ENCODE measurements at regions not wholly inside any gene's neighbourhood (a gene's known extent, or its start where the extent isn't known, plus 50 kb on each side); places are given as distances from the start of the nearest gene placed in this dataset.
"Not testable (repeated sequence)": the region's sequence is repeated elsewhere in the genome, so short reads cannot be mapped to it uniquely, and the experiment has no call there.

GRCh38 chr1:116185161-116185701 is 74.0 kb downstream of the MAB21L3 start:
- DNase-seq = no peak

GRCh38 chr1:116189481-116189880 is 78.3 kb downstream of the MAB21L3 start:
- DNase-seq = no peak

- no peak for DNase-seq
Observed at GRCh38 chr1:116191294-116191693, 80.1 kb downstream of the MAB21L3 start.

DNA sequence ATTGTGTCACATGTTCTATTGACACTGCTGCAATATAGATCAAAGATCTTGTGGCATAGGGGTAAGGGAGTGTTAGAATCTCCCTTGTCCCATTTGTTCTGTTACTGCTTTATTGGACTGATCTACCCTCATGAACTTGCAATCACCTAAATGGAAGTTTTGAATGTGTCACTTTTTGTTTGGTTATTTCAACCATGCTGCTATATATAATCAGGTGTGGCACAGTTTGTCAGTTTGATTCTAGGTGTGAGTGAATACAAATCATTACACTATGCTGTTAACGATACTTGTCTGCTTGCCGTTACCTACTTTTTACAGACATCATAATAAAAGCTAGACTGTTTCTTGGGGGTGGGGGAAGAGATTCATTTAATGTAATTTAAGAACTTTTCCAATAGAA is 82.6 kb downstream of the MAB21L3 start:
- DNase-seq = no peak

DNA sequence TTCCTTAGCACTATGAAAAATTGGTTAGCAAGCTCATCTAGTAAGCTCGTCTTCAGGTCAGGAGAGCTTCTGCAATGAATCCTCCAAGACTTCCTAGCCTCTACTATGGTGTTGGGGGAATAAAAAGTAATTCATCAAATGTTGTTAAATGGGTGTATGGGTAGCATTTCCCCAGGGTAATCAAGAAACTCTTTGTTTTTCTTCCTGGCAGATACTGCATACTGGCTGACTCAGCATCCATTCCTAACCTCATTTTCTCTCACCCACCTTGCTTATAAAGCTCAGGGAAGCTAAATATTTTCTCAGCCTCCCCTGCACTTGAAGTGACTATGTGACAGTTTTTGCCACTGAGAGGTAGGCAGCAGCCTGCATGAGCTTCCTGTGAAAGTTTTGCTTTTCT is 83.4 kb downstream of the MAB21L3 start:
- no peak for DNase-seq

DNA sequence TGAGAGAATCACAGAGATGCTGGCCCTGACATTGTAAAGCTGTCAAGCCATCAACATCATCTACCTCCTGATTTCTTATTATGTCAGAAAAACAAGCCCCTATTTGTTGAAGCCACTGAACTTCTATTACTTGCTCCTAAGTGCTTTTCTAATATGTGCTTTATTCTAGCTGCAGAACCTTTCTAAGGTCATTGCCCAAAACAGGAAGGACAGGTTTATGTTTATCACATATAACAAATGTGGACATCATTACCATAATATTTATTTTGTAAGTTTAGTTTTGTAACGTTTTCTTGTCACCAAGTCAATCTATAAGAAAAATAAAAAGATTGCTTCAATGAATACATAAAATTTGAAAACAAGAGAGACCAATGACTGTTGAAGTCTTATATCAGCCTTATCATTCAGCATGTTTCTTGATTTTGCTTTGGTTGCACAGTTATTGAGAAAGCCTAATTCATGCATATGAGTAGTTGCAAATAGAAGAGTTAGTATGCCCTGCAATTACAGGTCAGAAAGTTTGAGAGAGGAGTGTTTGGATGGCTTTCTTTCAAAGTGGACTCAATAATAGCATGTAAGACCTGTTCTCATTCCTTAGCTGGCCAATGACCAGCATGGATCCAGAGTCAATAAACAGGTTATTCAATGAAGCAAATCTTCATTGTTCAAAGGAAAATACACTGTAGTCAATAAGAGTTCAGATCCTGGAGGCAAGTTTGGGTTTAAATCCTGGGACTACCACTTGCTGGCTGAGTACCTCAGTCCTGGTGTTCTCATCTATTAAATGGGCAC is 84.1 kb downstream of the MAB21L3 start:
- DNase-seq = peak in 1 of 3 experiments; percentile 42

GRCh38 chr1:116200343-116200742 is 89.1 kb downstream of the MAB21L3 start:
- not testable (repeated sequence) for DNase-seq

DNA sequence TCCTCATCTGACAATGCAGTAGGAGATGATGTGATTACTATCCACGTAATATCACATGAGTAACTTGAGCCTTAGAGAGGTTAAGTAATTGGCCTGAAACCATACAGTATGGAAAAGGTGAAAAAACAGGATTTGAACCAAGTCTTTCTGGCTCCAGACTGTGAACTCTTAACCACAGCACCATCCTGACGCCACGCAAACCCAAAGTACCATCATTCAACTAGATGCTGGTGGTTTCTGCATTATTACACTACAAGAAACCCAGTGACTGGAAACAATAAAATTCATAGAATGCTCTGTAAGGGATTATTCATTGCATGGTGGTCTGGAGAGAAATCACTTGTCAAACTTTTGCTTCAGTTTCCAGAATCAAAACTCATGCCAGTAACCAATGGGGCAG is 90.7 kb downstream of the MAB21L3 start:
- DNase-seq = no peak

GRCh38 chr1:116203181-116203723 is 92.1 kb downstream of the MAB21L3 start:
- DNase-seq = no peak

DNA sequence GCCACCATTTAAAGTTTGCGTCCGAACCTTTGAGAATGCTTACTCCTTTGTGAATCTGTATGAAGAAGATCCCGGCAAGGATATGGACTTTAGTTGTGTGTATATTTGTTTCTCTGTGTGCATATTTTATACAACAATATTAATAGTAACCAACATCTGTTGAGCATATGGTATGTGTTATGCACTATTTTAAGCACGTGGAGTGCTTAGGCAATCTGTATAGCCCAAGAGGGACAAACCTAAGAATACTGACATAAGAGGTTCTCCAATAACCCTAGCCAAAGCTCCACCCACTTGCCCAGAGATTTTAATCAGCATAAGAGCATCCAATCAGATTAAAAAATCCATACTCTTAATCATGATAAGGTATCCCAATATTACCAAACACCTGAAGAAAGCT is 92.7 kb downstream of the MAB21L3 start:
- no peak for DNase-seq

- DNase-seq = no peak
Observed at GRCh38 chr1:116205941-116206679, 94.9 kb downstream of the MAB21L3 start.

GRCh38 chr1:116207126-116207735 is 96.0 kb downstream of the MAB21L3 start:
- DNase-seq = no peak

GRCh38 chr1:116208136-116208535 is 96.9 kb downstream of the MAB21L3 start:
- no peak for DNase-seq

DNA sequence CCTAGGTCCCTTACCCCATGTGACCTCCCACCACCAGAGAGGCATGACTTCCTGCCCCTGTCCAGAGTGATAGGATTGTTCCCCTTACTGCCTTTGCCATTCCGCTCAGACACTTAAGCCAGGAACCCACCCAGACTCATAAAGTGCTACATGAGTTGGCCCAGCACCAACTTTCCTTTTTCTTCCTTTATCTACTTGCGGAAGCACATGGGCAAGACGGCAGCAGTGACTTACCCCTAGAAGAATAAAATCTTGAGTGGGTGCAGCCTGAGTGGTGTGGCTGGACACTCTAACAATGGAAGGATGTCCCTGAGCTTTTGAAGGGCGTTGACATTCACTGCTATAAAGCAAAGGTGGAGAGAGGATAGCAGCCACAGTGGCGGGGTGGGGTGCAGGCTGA is 100.1 kb downstream of the MAB21L3 start:
- no peak for DNase-seq

- DNase-seq = peak in 2 of 3 experiments; percentile 6 to 19
Observed at GRCh38 chr1:116218922-116219321, 107.7 kb downstream of the MAB21L3 start.

- no peak for DNase-seq
Observed at GRCh38 chr1:116219651-116220434, 108.6 kb downstream of the MAB21L3 start.

GRCh38 chr1:116224111-116224510 is 112.9 kb downstream of the MAB21L3 start:
- no peak for DNase-seq

DNA sequence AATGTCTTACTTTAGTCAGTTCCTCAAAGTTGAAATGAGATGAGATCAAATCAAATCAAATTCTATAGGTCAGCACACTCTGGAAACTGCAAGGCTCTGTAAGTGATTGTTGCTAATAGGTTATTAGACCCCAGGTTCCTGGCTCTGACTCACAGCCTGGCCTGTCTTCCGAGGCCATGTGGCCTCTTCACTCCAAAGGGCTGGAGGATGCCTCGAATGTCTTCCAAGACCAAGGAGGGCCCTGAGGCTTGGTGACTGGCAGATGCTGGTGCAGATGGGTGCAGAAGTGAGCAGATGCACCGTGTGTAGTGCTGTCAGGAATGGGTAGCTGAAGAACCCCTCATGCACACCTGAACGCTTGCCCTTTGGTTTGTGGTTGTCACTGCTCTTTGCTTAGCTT is 113.4 kb downstream of the MAB21L3 start:
- DNase-seq = no peak

DNA sequence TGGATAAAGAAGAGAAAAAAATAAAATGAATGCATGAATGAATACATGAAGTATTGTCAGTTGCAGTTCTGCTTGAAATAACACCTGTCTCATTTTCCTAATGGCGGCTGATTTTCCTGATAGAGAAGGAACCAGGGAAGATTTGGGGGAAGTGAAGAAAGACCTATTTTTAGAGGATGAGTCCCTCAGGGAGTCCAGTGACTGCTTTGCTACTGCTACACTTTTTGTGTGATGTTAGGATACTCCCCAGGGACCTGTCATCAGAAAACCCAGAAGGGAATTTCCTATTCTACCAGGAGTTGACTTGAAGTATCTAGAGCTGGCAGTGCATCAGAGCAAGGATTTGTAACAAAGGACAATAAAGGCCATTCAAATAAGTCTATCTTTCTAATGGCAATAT is 114.8 kb downstream of the MAB21L3 start:
- DNase-seq = peak in 1 of 3 experiments; percentile 26

DNA sequence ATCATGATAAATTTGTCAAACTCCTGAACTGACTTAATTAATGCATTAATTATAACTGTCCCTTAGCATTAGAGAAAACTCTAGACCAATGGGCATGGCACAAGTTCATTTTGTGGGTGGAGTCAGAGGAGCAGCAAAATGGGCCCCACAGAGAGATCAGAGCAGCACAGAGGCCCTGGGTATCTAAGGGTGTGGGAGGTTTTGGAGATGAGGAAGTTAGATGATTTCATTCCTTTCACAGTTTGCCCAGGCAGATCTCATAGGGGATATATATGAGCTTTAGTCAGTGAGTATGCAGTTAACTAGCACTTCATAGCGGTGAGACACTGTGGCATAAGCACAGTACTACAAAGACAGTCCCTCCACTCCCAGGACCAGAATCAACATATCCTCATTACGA is 117.3 kb downstream of the MAB21L3 start:
- no peak for DNase-seq

- no peak for DNase-seq
Observed at GRCh38 chr1:116230712-116231111, 119.5 kb downstream of the MAB21L3 start.

- no peak for DNase-seq
Observed at GRCh38 chr1:116231752-116232151, 120.6 kb downstream of the MAB21L3 start.

Data from NCI-H1417 (cell line).